ENCODE measurements at regions not wholly inside any gene's neighbourhood (a gene's known extent, or its start where the extent isn't known, plus 50 kb on each side); places are given as distances from the start of the nearest gene placed in this dataset.

GRCh38 chr6:19037607-19038006, 650.5 kb downstream of the RNF144B start:
- no peak for DNase-seq (ENCODE audit: low read depth)

DNA sequence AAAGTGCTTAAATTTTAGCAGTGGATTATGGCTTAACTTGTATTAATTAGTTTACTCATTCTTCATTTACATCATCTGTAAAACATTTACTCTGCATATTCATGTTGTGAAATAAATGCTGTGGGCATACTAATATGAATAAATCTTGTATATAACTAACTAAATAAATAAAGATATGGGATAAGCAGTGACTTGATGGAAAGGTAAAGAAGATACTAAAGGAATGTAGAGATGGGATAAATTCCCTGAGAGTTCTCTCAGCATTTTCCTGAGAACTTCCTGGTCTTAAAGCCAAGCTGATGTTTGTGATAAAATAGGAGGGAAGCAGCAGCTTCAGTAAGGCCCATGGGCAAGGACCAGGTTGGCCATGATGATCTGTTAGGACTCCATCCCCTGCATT, 652.1 kb downstream of the RNF144B start:
- DNase-seq (ENCODE audit: low read depth): no peak

GRCh38 chr6:19041906-19042305, 654.8 kb downstream of the RNF144B start:
- no peak for DNase-seq (ENCODE audit: low read depth)

DNA sequence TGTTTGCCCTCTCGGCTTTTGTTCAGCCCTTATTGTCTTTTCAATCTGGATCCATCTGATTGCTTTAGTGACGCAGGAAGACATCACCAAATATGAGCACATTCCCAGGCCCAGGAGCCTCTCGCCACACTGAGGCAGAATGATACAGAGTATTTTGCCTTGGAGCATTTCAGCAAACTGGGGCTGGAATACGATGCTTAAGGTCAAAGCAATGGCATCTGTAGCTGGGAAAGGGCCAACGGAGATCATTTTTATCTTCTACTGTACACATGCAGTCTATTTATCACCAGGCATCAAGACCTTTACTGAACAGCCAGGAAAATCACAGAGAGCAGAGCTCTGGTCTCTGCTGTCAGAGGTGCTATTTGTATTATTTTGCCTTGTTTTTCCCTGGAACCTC, 655.3 kb downstream of the RNF144B start:
- no peak for DNase-seq (ENCODE audit: low read depth)

- no peak for DNase-seq (ENCODE audit: low read depth)
These were observed 663.6 kb downstream of the RNF144B start for GRCh38 chr6:19050765-19051164.

- no peak for DNase-seq (ENCODE audit: low read depth)
These were observed 665.1 kb downstream of the RNF144B start for GRCh38 chr6:19052219-19052618.

GRCh38 chr6:19059102-19059501, 672.0 kb downstream of the RNF144B start:
- DNase-seq (ENCODE audit: low read depth): no peak

GRCh38 chr6:19067165-19067564, 680.0 kb downstream of the RNF144B start:
- no peak for DNase-seq (ENCODE audit: low read depth)

- DNase-seq (ENCODE audit: low read depth): no peak
These were observed 683.4 kb downstream of the RNF144B start for GRCh38 chr6:19070520-19070919.

DNA sequence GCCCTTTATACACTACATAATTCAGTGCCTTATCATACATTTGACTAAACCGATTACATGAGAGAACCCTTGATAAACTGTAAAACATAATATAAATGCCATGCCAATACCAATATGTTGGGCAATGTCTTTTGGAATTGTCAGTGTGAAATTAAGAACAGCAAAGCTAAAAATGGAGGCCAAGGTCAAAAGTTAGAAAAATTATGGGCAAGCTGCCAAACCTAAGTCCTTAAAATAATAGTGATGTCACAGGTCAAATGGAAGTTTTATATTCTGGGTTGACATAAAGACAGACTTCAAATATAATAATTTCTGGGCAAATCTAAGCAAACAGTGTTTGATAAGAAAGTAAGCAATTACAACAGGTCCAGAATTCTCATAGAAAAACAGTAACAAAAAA, 696.7 kb downstream of the RNF144B start:
- no peak for DNase-seq (ENCODE audit: low read depth)

DNA sequence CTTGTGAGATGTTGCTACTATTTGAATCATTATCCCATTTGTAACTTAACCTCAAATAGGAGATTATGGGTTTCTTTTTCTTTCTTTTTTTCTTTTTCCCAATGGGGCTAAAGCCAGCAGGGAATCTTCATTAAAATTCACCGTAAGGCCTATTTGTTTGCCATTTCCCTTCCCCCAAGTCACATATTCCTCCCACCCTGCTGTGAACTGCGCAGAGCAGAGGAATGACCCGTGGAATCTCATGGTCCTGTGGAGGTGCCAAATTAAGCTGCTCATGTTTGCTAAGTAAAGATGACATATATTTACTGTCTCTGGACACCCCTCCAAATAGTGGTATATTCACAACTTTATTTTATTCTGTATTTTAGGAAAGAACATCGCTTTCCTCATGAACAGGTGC, 699.3 kb downstream of the RNF144B start:
- DNase-seq (ENCODE audit: low read depth): no peak

DNA sequence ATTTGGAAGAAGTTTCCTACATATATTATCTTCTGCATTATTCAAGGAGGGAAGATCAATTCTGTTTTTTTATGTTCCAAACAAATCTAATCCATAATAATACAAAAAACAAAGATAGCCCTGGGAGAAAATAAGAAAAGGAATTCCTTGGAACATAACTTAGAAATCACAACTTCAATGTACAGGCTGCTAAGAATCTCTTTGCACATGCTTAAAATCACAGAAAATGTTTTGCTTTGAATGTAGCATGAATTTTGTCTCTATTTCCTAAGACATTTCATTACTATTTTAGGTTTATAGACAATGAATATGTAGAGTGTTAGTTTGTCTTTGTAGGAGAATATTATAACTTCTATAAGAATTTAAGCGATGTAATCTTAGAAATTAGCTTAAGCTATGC, 700.1 kb downstream of the RNF144B start:
- DNase-seq (ENCODE audit: low read depth): no peak

GRCh38 chr6:19087897-19088296, 700.7 kb downstream of the RNF144B start:
- no peak for DNase-seq (ENCODE audit: low read depth)

DNA sequence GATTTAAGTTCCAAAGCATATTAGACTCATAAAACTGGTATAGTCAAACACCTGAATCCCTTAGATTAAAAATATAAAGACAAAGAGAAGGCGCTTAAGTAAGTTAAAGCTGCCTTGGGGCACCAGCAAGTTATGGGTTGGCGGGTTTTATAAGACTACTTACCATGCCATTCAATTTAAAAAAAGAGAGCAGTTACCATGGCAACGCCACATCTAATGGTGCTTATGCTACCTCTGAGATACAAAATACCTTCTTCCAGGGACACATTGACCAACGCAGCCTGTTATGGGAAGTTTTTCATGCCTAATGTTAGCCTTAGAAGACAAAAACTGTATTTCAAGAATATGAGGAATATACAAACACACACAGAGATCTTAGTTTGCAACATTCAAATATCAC, 713.6 kb downstream of the RNF144B start:
- no peak for DNase-seq (ENCODE audit: low read depth)

DNA sequence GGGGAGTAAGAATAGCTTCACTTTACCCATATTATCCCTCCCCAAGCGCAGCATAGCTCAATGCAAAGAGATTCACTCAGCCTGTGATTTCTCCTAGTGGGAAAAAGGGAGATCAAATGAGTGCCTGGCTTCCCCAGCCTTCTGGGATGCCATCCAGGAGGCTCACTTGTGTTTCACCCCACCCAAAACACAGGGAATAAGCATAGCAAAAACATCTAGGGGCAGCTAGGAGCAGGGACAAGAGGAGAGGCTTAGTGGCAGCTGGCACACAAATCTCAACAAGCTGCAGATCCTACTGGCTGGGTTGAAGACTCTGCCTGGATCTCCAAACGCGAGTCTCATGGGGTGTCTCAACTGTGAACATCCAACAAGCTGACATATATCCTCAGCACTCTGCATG, 715.8 kb downstream of the RNF144B start:
- no peak for DNase-seq (ENCODE audit: low read depth)

GRCh38 chr6:19107468-19107867, 720.3 kb downstream of the RNF144B start:
- no peak for DNase-seq (ENCODE audit: low read depth)

DNA sequence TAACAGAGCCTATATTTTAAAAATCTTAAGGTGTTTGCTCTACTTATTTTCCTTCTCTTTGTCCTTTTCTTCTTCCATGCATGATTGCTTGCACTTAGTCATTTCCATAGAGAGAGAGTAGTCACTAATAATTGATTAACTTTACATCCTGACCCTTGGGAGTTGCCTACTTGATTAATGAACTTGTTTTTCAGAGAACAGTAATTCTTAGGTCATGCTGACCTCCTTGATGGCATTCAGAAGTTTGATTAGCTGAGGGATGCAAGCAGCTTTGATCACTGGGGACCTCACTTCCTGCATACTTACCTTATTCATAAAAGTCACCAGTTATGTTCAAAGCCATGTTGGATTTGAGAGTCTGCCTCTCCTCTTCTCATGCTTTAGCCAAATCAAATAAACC, 715.6 kb upstream of the ID4 start:
- no peak for DNase-seq (ENCODE audit: low read depth)

GRCh38 chr6:19127081-19127480, 710.1 kb upstream of the ID4 start:
- DNase-seq (ENCODE audit: low read depth): no peak

- DNase-seq (ENCODE audit: low read depth): no peak
These were observed 708.5 kb upstream of the ID4 start for GRCh38 chr6:19128701-19129100.

- no peak for DNase-seq (ENCODE audit: low read depth)
These were observed 701.5 kb upstream of the ID4 start for GRCh38 chr6:19135706-19136105.

DNA sequence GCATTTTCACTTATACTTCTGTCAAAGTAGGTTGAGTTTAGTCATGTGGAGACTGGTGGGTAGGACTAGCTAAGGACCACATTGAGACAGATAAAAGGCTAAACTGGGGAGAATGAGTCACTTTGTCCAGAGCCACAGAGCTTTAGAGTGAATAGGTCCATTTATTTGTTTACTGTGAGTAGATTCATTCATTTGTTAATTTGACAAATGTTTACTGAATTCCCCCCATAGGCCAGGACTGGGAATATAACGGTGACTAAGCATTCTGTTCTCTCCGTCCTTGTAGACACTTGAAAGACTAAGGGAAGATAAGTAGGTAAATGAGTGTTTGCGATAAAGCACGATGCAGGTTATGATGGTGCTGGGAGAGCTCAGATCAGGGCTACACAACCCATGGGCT, 699.7 kb upstream of the ID4 start:
- no peak for DNase-seq (ENCODE audit: low read depth)

- DNase-seq (ENCODE audit: low read depth): no peak
These were observed 694.9 kb upstream of the ID4 start for GRCh38 chr6:19142275-19142674.

DNA sequence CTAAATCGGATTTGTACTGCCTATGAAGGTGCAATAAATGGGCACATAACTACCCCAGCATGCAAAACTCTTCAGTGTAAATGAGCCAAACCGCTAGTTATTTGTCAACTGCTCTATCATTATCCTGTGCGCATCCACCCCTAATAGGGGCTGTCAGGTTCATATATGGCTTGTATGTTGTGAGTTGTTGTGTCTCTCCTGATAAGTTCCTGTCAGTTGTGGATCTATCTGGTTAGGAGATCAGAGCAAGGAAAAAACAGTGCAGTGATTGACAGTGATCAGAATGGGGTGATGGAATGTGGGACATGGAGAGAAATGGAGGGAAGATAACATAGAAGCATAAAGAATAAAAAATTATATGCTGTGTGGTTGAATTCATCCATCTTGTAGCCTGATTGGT, 686.9 kb upstream of the ID4 start:
- DNase-seq (ENCODE audit: low read depth): no peak

- no peak for DNase-seq (ENCODE audit: low read depth)
These were observed 683.7 kb upstream of the ID4 start for GRCh38 chr6:19153270-19153980.

DNA sequence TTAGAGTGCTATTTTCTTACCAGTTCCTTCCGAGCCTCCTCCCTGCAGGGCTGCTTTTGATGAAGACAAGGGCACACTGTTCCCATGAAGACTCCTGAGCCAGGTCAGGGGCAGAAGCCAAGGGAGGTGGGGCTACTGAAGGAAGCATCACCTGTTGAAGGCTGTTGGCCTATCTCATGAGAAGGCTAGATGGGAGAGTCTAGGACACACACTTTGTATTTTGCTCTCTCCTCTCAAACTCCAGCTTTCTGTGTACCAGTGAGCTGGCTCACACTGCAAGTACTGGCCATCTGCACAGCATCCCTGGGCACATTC, 683.2 kb upstream of the ID4 start:
- no peak for DNase-seq (ENCODE audit: low read depth)
